ENCODE measurements at regions not wholly inside any gene's neighbourhood (a gene's known extent, or its start where the extent isn't known, plus 50 kb on each side); places are given as distances from the start of the nearest gene placed in this dataset.
"Not testable (repeated sequence)": the region's sequence is repeated elsewhere in the genome, so short reads cannot be mapped to it uniquely, and the experiment has no call there.

DNA sequence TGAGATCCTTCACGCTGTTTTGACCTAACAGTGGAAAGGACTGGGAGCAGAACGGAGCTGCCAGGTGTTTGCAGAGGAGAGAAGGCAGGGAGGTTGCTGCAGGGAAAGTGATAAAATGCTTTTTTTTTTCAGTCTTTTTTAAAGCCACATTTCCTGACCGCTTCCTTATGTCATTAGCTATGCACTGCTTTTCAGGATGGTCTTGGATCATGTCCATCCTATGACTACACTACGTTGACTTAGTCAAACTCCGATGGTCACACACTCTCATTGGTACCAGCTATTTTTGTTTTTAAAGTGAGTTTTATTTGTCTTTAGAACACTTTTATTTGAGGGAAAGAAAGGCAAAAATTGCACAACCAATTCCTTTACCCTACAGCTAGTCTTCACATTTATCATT lies 89.2 kb upstream of the EXOC2 start:
- TF ChIP-seq, protein P1, sequence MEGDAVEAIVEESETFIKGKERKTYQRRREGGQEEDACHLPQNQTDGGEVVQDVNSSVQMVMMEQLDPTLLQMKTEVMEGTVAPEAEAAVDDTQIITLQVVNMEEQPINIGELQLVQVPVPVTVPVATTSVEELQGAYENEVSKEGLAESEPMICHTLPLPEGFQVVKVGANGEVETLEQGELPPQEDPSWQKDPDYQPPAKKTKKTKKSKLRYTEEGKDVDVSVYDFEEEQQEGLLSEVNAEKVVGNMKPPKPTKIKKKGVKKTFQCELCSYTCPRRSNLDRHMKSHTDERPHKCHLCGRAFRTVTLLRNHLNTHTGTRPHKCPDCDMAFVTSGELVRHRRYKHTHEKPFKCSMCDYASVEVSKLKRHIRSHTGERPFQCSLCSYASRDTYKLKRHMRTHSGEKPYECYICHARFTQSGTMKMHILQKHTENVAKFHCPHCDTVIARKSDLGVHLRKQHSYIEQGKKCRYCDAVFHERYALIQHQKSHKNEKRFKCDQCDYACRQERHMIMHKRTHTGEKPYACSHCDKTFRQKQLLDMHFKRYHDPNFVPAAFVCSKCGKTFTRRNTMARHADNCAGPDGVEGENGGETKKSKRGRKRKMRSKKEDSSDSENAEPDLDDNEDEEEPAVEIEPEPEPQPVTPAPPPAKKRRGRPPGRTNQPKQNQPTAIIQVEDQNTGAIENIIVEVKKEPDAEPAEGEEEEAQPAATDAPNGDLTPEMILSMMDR (conservative IDR thresholded peaks at IDR 0.05; ENCODE audit: low read depth): no peak
- no peak overlapping the region for H3K27ac ChIP-seq
- CTCF ChIA-PET: no interaction called here
- POLR2A ChIA-PET (ENCODE audit: low non-redundant PET): no interaction called here
- no peak for DNase-seq (ENCODE audit: low spot score)

DNA sequence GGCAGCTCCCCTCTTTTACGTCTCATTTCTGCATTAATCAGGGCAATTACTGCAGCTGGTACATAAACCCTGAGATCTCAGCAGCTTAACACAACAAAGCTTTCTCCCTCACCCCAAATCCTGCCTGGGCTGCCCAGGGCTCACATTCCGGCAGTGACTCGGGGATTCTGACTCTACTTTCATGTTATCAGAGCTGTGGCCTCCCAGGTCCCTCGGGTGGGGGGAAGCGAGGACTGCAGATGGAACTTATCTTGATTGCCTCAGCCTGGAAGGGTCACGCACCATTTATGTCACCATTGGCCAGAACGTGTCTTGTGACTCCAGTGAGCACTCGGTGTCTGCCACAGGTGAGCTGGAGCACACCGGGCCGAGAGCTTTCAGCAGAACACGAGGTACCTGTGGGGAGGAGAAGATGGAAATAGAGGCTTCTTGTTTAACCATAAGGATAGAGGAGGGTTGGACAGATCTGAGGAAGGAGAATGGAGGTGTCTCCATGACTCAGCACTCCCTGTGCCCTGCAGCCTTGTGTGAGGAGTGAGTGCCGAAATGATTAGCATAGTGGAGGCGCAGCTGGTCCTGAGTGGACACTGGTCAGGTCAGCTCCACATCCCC lies 88.5 kb upstream of the EXOC2 start:
- POLR2A ChIA-PET (ENCODE audit: low non-redundant PET): no interaction called here
- CTCF ChIA-PET: no interaction called here
- no peak overlapping the region for H3K27ac ChIP-seq
- DNase-seq (ENCODE audit: low spot score): no peak
- TF ChIP-seq, protein P1 (conservative IDR thresholded peaks at IDR 0.05; ENCODE audit: low read depth): no peak

DNA sequence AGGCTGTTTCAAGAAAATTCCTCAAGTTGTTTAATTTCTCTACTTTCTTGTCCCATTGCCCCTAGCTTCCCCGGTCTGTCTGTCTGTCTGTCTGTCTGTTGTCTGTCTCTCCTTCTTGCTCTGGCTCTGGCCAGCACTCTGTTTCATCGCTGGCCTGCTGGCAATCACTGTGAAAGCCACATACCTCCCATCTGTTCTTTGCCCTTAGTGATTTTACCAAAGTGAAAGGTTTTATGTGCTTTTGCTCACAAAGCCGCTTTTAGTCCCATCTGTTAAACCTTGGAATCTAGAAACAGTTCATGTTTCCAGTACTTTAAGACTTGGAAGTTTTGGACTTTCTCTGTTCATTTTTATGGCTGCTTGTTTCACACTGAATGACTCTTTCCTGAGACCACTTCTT lies 87.8 kb upstream of the EXOC2 start:
- no peak for DNase-seq (ENCODE audit: low spot score)
- no peak overlapping the region for H3K27ac ChIP-seq
- TF ChIP-seq, protein P1 (conservative IDR thresholded peaks at IDR 0.05; ENCODE audit: low read depth): no peak
- ChIA-PET CTCF (no interaction called here), POLR2A (ENCODE audit: low non-redundant PET) (no interaction called here)

DNA sequence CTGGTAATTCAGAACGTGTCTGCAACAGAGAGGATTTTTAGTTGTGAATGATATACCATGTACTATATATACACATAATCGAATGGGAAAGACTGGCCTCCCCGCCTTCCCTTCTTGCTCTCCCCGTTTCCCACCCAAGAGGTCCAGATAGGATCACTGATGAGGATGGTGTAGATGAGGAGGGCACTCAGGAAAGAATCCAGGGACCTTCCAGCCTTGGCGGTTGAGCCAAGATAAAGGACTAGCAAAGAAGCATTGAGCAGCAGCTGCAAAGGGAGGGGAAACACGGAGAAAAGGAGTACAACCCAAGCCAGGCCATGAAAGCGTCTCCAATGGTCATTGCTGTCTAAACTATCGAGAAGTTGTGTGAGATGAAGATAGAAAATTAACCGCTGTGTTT lies 84.0 kb upstream of the EXOC2 start:
- TF ChIP-seq, protein P1 (conservative IDR thresholded peaks at IDR 0.05; ENCODE audit: low read depth): no peak
- H3K27ac ChIP-seq: no peak overlapping the region
- CTCF ChIA-PET: no interaction called here
- POLR2A ChIA-PET (ENCODE audit: low non-redundant PET): no interaction called here
- DNase-seq (ENCODE audit: low spot score): no peak

DNA sequence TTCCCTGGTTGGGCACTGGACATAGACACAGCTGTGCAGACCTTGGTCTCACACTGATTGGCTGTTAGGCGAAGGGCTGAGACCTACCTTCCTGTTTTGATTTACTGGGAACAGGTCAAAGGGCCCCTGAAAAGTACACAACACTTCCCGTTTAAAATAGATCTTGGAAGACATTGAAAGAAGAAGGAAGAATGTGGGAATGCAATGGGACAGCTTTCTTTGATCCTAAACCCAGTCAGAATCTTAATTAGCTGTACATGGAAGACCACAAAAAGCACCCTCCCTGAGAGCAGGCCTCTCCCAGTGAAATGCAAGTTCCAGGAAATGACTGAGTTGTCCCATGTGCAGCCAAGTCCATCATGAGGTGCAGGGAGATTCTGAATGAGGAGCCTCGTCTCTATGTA lies 83.6 kb upstream of the EXOC2 start:
- ChIA-PET CTCF (no interaction called here), POLR2A (ENCODE audit: low non-redundant PET) (no interaction called here)
- DNase-seq (ENCODE audit: low spot score): no peak
- TF ChIP-seq, protein P1 (conservative IDR thresholded peaks at IDR 0.05; ENCODE audit: low read depth): no peak
- no peak overlapping the region for H3K27ac ChIP-seq

DNA sequence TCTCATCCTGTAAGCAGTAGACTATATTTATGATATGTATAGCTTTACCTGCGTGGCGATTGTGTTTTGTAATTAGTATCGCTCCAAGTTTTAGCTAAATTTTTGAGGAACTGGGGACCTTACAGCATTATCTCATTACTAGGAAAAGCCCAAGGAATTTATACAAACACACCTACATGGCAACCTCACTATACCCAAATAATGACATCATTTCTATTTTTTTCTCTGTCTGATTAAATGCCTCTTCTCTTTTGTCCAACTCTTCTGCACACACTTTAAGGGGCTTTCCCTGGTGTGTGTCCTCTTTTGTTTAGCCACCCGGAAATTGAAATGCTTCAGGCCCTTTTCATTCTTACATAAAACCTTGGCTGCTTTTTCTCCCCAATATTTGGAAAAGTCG lies 82.9 kb upstream of the EXOC2 start:
- ChIA-PET CTCF (no interaction called here), POLR2A (ENCODE audit: low non-redundant PET) (no interaction called here)
- no peak for DNase-seq (ENCODE audit: low spot score)
- no peak overlapping the region for H3K27ac ChIP-seq
- TF ChIP-seq, protein P1 (conservative IDR thresholded peaks at IDR 0.05; ENCODE audit: low read depth): no peak

DNA sequence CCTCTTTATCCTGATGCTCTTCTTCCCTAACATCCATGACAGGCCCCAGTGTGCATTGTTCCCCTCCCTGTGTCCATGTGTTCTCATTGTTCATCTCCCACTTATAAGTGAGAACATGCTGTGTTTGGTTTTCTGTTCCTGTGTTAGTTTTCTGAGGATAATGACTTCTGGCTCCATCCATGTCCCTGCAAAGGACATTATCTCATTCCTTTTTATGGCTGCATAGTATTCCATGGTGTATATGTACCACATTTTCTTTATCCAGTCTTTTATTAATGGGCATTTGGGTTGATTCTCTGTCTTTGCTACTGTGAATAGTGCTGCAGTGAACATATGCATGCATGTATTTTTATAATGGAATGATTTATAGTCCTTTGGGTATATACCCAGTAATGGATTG lies 78.7 kb upstream of the EXOC2 start:
- DNase-seq (ENCODE audit: low spot score); CTCF ChIA-PET; H3K27ac ChIP-seq; POLR2A ChIA-PET (ENCODE audit: low non-redundant PET): not testable (repeated sequence)

Measured in RWPE1 (cell line).